ENCODE measurements at regions not wholly inside any gene's neighbourhood (a gene's known extent, or its start where the extent isn't known, plus 50 kb on each side); places are given as distances from the start of the nearest gene placed in this dataset.

GRCh38 chr6:21523652-21524051 is 69.9 kb upstream of the SOX4 start:
- no peak for DNase-seq

- DNase-seq: no peak
Observed at GRCh38 chr6:21524201-21524600, 69.3 kb upstream of the SOX4 start.

- DNase-seq: no peak
Observed at GRCh38 chr6:21526974-21527373, 66.6 kb upstream of the SOX4 start.

GRCh38 chr6:21527731-21528130 is 65.8 kb upstream of the SOX4 start:
- DNase-seq: no peak

GRCh38 chr6:21529431-21529830 is 64.1 kb upstream of the SOX4 start:
- DNase-seq: no peak

GRCh38 chr6:21531393-21531792 is 62.2 kb upstream of the SOX4 start:
- no peak for DNase-seq

GRCh38 chr6:21533678-21534077 is 59.9 kb upstream of the SOX4 start:
- DNase-seq: no peak

- no peak for DNase-seq
Observed at GRCh38 chr6:21536280-21536766, 57.2 kb upstream of the SOX4 start.

GRCh38 chr6:21537637-21538036 is 55.9 kb upstream of the SOX4 start:
- peak; percentile 34 for DNase-seq

- DNase-seq: no peak
Observed at GRCh38 chr6:21538186-21538798, 55.3 kb upstream of the SOX4 start.

GRCh38 chr6:21539621-21540100 is 53.9 kb upstream of the SOX4 start:
- no peak for DNase-seq

Measured in left hindlimb (tissue), 1 donor.